PC-3 (cell line): ENCODE measurements at regions not wholly inside any gene's neighbourhood (a gene's known extent, or its start where the extent isn't known, plus 50 kb on each side); places are given as distances from the start of the nearest gene placed in this dataset.

ENCODE experiments used
- ATAC-seq: fragments of 200-7000 bp; cut with Tn5 transposase; 2 replicates; pipeline ENCODE4 v1.9.1; 2020; ENCODE audit warnings: mild to moderate bottlenecking, moderate library complexity
- BruUV-seq: library from RNA; stranded (reverse); fragments of 400-500 nt; replicated peaks from 2 replicates; lab custom pipeline; 2021; lab: Mats Ljungman, UMichigan
- CTCF ChIA-PET: fragments of 300-600 bp; sonication (Branson Sonifier 250); formaldehyde crosslinking; loops from one replicate; lab custom pipeline; 2022; ENCODE audit warnings: antibody characterized with exemption; lab: Charles Lee
- POLR2A ChIA-PET: fragments of 300-600 bp; sonication (Branson Sonifier 250); formaldehyde crosslinking; loops from one replicate; lab custom pipeline; 2022; ENCODE audit warnings: antibody characterized with exemption; ENCODE audit not compliant: unreplicated experiment; lab: Charles Lee
- DNase-seq: peaks from one replicate; pipeline ENCODE4 v3.0.0-alpha.2; 2015
- H2AFZ ChIP-seq: fragments of 300-600 bp; sonication (generic); 2 replicates; pipeline ENCODE4 v1.6.0; 2016; ENCODE audit warnings: antibody characterized with exemption, low read length
- H3F3A ChIP-seq: fragments of 300-600 bp; sonication (generic); one replicate; pipeline ENCODE4 v1.6.0; 2017; ENCODE audit warnings: antibody characterized with exemption, low read length, control low read depth, mild to moderate bottlenecking; ENCODE audit not compliant: unreplicated experiment
- H3K27ac ChIP-seq: fragments of 300-600 bp; sonication (generic); 2 replicates; pipeline ENCODE4 v1.5.1; 2016; ENCODE audit warnings: mild to moderate bottlenecking, low read length
- H3K27me3 ChIP-seq: fragments of 300-600 bp; sonication (generic); 2 replicates; pipeline ENCODE4 v1.6.1; 2016; ENCODE audit warnings: low read length, mixed read lengths
- H3K36me3 ChIP-seq: fragments of 300-600 bp; sonication (generic); 2 replicates; pipeline ENCODE4 v1.6.1; 2016; ENCODE audit warnings: low read depth, mixed run types, low read length, mixed read lengths
- H3K4me1 ChIP-seq: fragments of 300-600 bp; sonication (generic); 2 replicates; pipeline ENCODE4 v1.5.1; 2016; ENCODE audit warnings: low read length; ENCODE audit not compliant: insufficient read depth
- H3K4me2 ChIP-seq: fragments of 300-600 bp; sonication (generic); 2 replicates; pipeline ENCODE4 v1.6.0; 2016; ENCODE audit warnings: low read length
- H3K4me3 ChIP-seq: fragments of 300-600 bp; sonication (generic); 2 replicates; pipeline ENCODE4 v1.5.1; 2016; ENCODE audit warnings: mild to moderate bottlenecking, low read length, mixed read lengths
- H3K79me2 ChIP-seq: fragments of 300-600 bp; sonication (generic); 2 replicates; pipeline ENCODE4 v1.6.1; 2017; ENCODE audit warnings: low read length, mixed read lengths
- H3K9ac ChIP-seq: fragments of 300-600 bp; sonication (generic); 2 replicates; pipeline ENCODE4 v1.6.0; 2016; ENCODE audit warnings: mild to moderate bottlenecking, low read length
- H3K9me2 ChIP-seq: fragments of 300-600 bp; sonication (generic); replicated peaks from 2 replicates; pipeline ENCODE4 v1.6.1; 2016; ENCODE audit warnings: mixed run types, low read length, mixed read lengths
- H3K9me3 ChIP-seq: fragments of 300-600 bp; sonication (generic); 2 replicates; pipeline ENCODE4 v1.6.1; 2016; ENCODE audit warnings: low read length, mixed read lengths
- H4K20me1 ChIP-seq: fragments of 300-600 bp; sonication (generic); 2 replicates; pipeline ENCODE4 v1.6.1; 2016; ENCODE audit warnings: low read length, mixed read lengths
- CTCF ChIP-seq: fragments of 300-600 bp; sonication (generic); conservative IDR thresholded peaks from 2 replicates; pipeline ENCODE4 v1.5.1; 2017; ENCODE audit warnings: antibody characterized with exemption, low read depth, mild to moderate bottlenecking, low read length
- EZH2 ChIP-seq: fragments of 300-600 bp; sonication (generic); IDR thresholded peaks from one replicate; pipeline ENCODE4 v1.6.1; 2017; ENCODE audit warnings: antibody characterized with exemption, mild to moderate bottlenecking, low read length; ENCODE audit not compliant: unreplicated experiment
- EZH2phosphoT487 ChIP-seq: fragments of 300-600 bp; sonication (generic); IDR thresholded peaks from 2 replicates; pipeline ENCODE4 v1.6.1; 2018; ENCODE audit warnings: mild to moderate bottlenecking, antibody characterized with exemption, low read length, borderline replicate concordance
- intact Hi-C: fragments of 100-400 bp; cut with micrococcal nuclease; formaldehyde crosslinking; loops from 2 replicates; pipeline ENCODE4 v1.9.0; 2023

GRCh38 chr1:245052258-245052657 lies 102.5 kb upstream of the KIF26B start:
- CTCF ChIA-PET, result no interaction called here
- POLR2A ChIA-PET, result interaction anchor here (0.5 kb wide), 1 partner anchor 1522 kb away, joined by 5 read pairs; no protein-coding TSS in a partner anchor
- no peaks in the 10 kb centered on the region for H3K9me2 ChIP-seq

DNA sequence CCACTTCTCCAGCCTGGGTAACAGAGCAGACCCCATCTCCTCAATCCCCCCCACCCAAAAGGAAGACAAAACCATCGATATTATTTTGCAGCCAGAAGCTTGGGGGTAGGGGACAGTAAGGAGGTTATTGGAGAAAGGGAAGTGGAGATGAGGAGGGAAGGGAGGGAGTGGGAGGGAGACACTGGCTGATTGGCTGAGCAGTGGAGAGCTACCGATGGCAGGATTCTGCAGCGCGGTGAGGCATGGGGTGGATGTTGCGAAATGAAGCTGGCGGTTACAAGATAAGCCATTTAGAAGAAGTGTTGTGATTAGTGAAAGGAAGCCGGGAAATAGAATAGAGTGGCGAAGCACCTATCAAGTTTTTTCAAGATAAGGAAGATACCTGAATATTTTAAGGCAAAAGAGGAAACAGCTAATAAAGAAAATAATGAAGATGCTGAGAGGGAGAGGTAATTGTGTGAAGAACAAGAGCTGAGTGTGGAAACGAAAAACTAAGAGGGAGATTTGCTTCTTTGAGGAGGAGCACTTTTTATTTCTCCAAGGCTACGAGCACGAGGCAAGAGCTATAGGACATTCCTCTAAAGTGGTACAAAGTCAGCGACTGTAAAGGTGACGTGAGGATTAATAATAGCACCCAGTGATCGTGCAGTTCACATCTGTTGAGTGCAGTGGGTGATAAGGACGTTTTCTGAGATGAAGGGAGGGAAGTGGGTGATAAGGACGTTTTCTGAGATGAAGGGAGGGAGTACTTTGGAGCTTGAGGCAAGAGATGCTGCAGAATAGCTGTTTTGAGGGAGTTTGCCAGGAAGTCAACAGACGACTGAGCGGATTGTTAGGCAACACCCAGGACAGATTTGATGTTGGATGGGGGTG lies 103.2 kb upstream of the KIF26B start:
- intact Hi-C loops, result no loop called here
- DNase-seq (no peak), ATAC-seq (no peak)
- Histone ChIP-seq H3K9me2 (no peaks in the 10 kb centered on the region), H3K4me3 (no peak overlapping the region), H3F3A (no peaks in the 10 kb centered on the region), H3K36me3 (no peaks in the 10 kb centered on the region), H3K4me1 (no peaks in the 10 kb centered on the region), H3K79me2 (no peaks in the 10 kb centered on the region), H4K20me1 (no peaks in the 10 kb centered on the region), H3K9ac (no peak overlapping the region), H3K4me2 (no peak overlapping the region), H3K27me3 (no peaks in the 10 kb centered on the region), H3K27ac (no peak overlapping the region), H2AFZ (no peak overlapping the region), H3K9me3 (no peaks in the 10 kb centered on the region)
- no peak for TF ChIP-seq EZH2
- TF ChIP-seq EZH2phosphoT487, result no peak
- TF ChIP-seq CTCF, result no peak
- ChIA-PET POLR2A (no interaction called here), CTCF (no interaction called here)
- BruUV-seq, result no TSS peak

More at GRCh38 chr1:245052258-245052657, 102.5 kb upstream of the KIF26B start:
- Histone ChIP-seq H3K4me1 (no peaks in the 10 kb centered on the region), H3K4me3 (no peak overlapping the region), H3K27me3 (no peaks in the 10 kb centered on the region), H3K9ac (no peak overlapping the region), H3K79me2 (no peaks in the 10 kb centered on the region), H4K20me1 (no peaks in the 10 kb centered on the region), H3K4me2 (no peak overlapping the region), H2AFZ (no peak overlapping the region), H3K36me3 (no peaks in the 10 kb centered on the region), H3F3A (no peaks in the 10 kb centered on the region), H3K27ac (no peak overlapping the region), H3K9me3 (no peaks in the 10 kb centered on the region)
- no TSS peak for BruUV-seq
- intact Hi-C loops, result no loop called here
- no peak for ATAC-seq
- no peak for TF ChIP-seq EZH2
- no peak for TF ChIP-seq EZH2phosphoT487
- TF ChIP-seq CTCF, result no peak
- DNase-seq, result no peak

GRCh38 chr1:245046769-245047168 lies 108.0 kb upstream of the KIF26B start:
- H3K79me2 ChIP-seq, result no peaks in the 10 kb centered on the region
- no peaks in the 10 kb centered on the region for H4K20me1 ChIP-seq
- H2AFZ ChIP-seq, result no peak overlapping the region
- no peaks in the 10 kb centered on the region for H3F3A ChIP-seq
- DNase-seq (no peak), ATAC-seq (no peak)
- no peaks in the 10 kb centered on the region for H3K9me2 ChIP-seq
- BruUV-seq, result no TSS peak
- no peaks in the 10 kb centered on the region for H3K4me1 ChIP-seq
- POLR2A ChIA-PET, result no interaction called here
- H3K9ac ChIP-seq, result no peak overlapping the region
- H3K4me2 ChIP-seq, result no peak overlapping the region
- intact Hi-C loops, result no loop called here
- H3K27me3 ChIP-seq, result no peaks in the 10 kb centered on the region
- CTCF ChIA-PET, result interaction anchor here (0.6 kb wide), 1 partner anchor 221 kb away, joined by 7 read pairs; no protein-coding TSS in a partner anchor
- no peak overlapping the region for H3K4me3 ChIP-seq
- no peak overlapping the region for H3K27ac ChIP-seq
- H3K9me3 ChIP-seq, result no peaks in the 10 kb centered on the region
- H3K36me3 ChIP-seq, result no peaks in the 10 kb centered on the region
- TF ChIP-seq EZH2, result no peak
- no peak for TF ChIP-seq CTCF
- no peak for TF ChIP-seq EZH2phosphoT487
